Head of caudate nucleus (tissue), 42 donors: ENCODE measurements at regions not wholly inside any gene's neighbourhood (a gene's known extent, or its start where the extent isn't known, plus 50 kb on each side); places are given as distances from the start of the nearest gene placed in this dataset.
"Not testable (repeated sequence)": the region's sequence is repeated elsewhere in the genome, so short reads cannot be mapped to it uniquely, and the experiment has no call there.

Source experiments
- DNase-seq, 42 donors: peaks; one replicate each; pipeline versions ENCODE4 v3.0.0 to v3.0.0-alpha.2; 2020 to 2021; ENCODE audit warnings: mixed read lengths in 7 of 42
- intact Hi-C: fragments of 100-400 bp; cut with DNase I; formaldehyde crosslinking; loops from one replicate; pipeline ENCODE4 v1.15.0; 2022

DNA sequence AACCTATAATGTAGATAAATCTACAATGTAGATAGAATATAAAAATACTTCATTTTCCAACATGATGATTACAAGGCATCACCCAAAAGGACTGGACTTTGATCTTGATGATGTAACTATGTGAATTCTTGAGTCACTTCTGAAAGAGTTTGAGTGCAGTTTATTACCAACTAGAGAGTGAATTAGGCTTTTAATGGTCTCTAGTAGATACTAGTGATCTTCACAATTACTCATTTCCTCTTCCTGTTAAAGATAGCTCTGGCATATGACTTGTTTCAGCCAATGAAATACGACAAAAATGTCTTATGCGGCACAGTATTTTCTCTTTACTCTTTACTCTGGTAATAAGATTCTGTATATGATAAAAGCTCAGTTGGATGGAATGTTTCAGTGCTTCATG lies 1588.1 kb upstream of the B3GALT2 start:
- DNase-seq, result no peak
- intact Hi-C loops, result no loop called here

- no peak for DNase-seq
Measured at GRCh38 chr1:194755241-194755994, 1569.0 kb upstream of the B3GALT2 start.

DNA sequence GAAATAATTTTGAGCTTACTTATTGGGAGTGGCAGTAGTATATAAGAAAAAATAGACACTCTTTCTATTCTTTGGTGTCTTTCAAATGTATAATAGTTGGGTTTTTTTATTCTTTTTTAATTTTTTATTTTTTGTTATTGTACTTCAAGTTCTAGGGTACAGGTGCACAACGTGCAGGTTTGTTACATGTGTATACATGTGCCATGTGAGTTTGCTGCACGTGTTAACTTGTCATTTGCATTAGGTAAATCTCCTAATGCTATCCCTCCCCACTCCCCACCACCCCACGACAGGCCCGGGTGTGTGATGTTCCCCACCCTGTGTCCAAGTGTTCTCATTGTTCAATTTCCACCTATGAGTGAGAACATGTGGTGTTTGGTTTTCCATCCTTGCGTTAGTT lies 1552.4 kb upstream of the B3GALT2 start:
- DNase-seq, intact Hi-C loops: not testable (repeated sequence)

More at GRCh38 chr1:194755241-194755994, 1569.0 kb upstream of the B3GALT2 start:
- intact Hi-C loops, result no loop called here

DNA sequence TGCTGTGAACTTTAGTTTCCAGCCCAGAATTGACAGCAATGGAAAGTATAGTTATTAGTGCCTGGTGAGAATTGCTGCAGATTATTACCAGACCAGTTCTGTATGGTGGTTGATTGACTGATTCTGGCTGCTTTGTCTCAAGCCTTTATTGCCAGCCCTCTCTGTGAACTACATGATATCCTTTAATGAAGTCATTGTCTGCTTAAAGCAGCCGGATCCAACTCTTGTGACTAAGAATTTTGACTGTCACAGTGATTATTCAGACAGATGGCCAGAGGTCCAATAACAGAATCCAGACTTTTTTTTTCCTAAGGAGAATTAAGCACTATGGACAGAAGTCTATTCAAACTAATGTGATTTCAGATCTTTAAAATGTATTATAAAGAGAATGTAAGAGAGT lies 1548.6 kb upstream of the B3GALT2 start:
- DNase-seq, result no peak
- intact Hi-C loops, result no loop called here

DNA sequence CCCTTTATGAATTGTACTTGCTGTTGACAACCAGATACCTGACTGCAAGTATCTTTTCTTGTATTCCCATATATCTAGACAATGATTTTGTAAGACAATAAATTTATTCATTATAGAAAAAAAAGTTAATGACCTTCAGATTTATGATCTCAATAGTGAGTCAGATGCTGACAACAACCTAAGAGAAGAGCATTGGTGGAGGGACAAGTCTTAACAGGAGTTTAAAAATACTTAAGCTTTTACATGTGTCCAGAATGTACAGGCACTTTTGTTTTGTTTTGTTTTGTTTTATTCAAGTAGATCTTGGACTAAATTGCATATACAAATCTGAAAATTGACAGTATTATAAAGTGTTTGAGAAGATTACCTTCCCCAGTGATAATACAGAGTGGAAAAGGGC lies 1544.6 kb upstream of the B3GALT2 start:
- DNase-seq, result no peak
- intact Hi-C loops, result no loop called here

GRCh38 chr1:194730304-194730703 lies 1543.9 kb upstream of the B3GALT2 start:
- no peak for DNase-seq
- intact Hi-C loops, result no loop called here

DNA sequence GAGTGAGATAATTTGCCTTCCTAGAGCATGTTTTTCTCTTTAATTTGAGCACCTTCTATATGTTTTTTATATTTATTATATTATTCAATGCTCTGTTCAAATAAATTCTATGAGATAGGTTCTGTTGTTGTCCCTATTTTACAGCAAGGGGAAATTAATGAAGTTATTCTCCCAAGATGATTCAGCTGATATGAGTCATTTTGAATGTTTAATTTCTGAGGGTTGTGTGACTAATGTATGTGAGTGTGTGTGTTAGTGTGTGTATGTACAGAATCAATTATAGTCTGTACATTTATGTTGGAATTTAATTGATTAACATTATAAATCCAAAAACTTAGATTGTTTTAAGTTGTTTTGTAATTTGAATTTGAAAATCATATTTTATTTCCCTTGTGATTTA lies 1536.7 kb upstream of the B3GALT2 start:
- intact Hi-C loops, result no loop called here
- no peak for DNase-seq

- intact Hi-C loops, result no loop called here
- DNase-seq, result no peak
Measured at GRCh38 chr1:194717941-194718340, 1531.5 kb upstream of the B3GALT2 start.

- intact Hi-C loops, result no loop called here
- DNase-seq, result no peak
Measured at GRCh38 chr1:194717334-194717733, 1530.9 kb upstream of the B3GALT2 start.

GRCh38 chr1:194710671-194711070 lies 1524.3 kb upstream of the B3GALT2 start:
- intact Hi-C loops, result no loop called here
- no peak for DNase-seq

- intact Hi-C loops, result no loop called here
Measured at GRCh38 chr1:194709439-194709838, 1523.0 kb upstream of the B3GALT2 start.

DNA sequence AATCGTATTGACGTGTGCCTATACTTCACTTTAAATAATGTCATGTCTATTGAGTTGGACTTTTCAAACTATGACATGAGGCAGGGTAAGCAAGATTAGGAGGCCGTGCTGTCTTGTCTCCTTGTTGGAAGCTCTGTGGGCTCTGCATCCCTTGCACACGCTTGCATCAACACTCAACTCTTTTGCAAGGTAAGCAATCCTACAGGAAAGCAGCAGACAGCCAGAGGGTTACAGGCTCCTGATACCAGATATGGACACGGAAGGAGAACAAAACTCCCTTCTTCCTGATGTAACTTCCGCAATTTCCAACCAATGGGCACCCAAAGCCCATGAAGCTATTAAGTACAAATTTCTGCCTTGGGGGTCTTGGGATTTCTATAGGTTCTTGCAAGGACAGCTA lies 1520.7 kb upstream of the B3GALT2 start:
- intact Hi-C loops, result no loop called here
- no peak for DNase-seq

More at GRCh38 chr1:194709439-194709838, 1523.0 kb upstream of the B3GALT2 start:
- DNase-seq, result no peak

GRCh38 chr1:194705123-194705854 lies 1518.9 kb upstream of the B3GALT2 start:
- intact Hi-C loops, result no loop called here
- DNase-seq, result no peak

GRCh38 chr1:194698908-194699318 lies 1512.5 kb upstream of the B3GALT2 start:
- intact Hi-C loops, result no loop called here
- no peak for DNase-seq

DNA sequence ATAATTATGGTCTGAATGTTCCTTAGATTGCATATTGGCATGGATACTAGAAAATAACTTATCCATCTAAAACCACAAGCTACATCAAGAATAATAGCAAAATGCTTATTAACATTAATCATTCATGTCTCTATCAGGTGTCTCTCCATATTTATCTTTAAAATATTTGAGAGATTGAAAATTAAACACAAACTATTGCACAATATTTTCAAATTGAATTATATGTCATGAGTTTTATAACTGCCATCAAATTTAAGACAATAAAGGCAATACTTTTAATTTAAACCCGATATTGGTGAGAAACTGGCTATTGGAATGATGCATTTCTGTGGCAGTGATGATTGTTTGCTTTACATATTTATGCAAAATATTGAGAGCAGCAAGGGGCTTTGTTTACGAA lies 1506.8 kb upstream of the B3GALT2 start:
- DNase-seq, result no peak
- intact Hi-C loops, result no loop called here

DNA sequence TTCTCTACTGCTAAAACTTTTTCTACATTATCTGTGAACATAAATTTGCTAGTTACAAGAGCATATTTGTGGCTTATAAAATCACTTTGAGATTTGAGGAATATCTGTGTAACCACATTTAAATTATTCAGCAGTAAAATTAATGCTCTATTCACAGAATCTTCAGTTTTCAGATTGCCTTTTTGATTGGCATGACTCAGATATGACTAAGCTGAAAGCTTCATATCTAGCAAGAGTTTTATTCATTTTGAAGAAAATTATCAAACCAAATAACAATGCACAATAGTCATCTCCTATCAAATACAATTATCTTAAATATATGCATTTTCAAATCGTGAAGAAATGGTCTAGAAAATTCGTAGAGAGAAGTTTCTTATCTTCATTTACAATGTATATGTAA lies 1498.2 kb upstream of the B3GALT2 start:
- DNase-seq, result no peak
- intact Hi-C loops, result no loop called here

DNA sequence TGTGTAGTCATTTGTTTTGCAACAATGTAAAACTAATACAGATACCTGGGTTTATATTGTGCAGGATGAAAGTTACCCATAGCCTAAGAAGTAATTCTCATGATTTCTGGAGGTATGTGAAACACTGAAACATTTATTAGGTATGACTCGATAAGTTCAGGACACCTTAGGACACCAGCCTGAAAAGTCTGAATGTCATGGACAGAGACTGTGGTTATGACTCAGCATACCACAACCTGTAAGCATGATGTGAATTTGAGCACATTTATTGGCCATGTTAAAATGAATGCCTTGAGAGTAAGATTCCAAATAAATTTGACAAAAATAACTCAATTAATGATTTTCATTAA lies 1471.7 kb upstream of the B3GALT2 start:
- no peak for DNase-seq
- intact Hi-C loops, result no loop called here

DNA sequence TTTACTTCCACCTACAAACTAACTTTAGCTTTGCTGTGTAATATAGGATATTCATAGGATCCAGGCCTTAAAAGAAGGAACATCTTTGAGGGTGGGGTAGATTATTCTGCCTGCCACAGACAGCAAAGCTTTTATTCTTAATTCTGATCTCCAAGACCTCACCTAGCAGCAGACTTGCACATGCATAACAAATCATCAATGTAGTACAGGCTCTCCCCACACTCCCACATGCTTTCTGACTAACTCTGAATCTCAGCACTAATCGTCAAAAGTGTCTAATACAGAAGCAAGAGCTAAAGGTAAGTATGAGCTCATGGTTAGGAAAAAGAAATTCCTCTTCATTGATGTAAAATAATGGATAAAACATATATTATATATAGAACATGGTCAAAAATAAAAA lies 1468.5 kb upstream of the B3GALT2 start:
- DNase-seq, result peak in 25 of 42 donors; percentile 1 to 72 (median 24)
- intact Hi-C loops, result no loop called here

DNA sequence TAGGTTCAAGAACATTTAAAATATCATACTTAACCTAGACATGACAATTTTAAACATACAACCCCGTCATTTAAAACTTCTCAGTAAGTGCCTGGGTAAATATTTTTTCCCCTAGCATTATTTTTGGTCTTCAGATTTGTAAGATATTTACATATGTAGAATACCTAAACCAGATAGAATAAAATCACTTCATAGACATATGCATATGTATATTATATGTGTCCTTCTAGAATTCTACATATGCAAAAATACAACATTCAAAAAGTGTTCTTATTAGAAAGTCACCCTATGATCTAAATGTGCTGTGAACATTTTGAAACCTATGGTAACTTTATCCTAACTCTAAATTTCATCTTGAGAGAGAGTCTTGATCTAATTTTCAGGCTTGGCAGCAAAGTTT lies 1467.0 kb upstream of the B3GALT2 start:
- DNase-seq, result no peak
- intact Hi-C loops, result no loop called here

DNA sequence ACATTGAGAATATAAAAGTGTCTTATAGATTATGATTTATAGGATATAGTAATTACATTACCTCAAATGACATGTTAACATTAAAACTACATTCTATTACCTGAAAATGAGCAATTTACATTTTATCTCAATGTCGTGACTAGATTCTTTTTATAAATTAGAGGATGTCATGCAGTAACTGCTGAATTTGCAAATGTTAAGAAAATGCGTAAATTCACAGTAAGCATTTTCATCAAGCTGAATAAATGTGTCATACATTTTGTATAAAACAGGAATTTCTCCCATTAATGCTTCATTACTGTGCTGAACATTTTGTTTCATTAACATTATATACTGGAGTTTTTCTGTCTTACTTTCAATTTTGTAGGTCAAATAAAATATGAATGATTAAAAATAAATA lies 1460.7 kb upstream of the B3GALT2 start:
- DNase-seq, result no peak
- intact Hi-C loops, result no loop called here

- intact Hi-C loops, result no loop called here
- DNase-seq, result no peak
Measured at GRCh38 chr1:194644528-194644927, 1458.1 kb upstream of the B3GALT2 start.
